ENCODE measurements at regions not wholly inside any gene's neighbourhood (a gene's known extent, or its start where the extent isn't known, plus 50 kb on each side); places are given as distances from the start of the nearest gene placed in this dataset.

DNA sequence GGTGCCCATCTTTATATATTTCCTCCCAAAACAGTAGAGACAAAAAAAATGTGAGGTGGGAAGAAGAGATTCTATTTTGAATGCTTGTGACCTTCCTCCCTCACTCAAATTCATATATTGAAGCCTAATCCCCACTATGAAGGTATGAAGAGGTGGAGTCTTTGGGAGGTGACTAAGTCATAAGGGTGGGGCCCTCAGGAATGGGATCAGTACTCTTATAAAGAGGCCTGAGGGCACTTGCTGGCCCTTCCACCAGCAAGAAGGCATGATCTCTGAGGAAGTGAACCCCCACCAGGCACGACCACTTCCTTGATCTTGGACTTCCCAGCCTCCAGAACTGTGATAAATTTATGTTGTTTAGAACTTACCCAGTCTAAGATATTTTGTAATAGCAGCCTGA lies 517.2 kb upstream of the CNTNAP2 start:
- DNase-seq (ENCODE audit: low read depth in 1 of 2, low spot score in 1 of 2), result no peak
- TF ChIP-seq, protein P1, sequence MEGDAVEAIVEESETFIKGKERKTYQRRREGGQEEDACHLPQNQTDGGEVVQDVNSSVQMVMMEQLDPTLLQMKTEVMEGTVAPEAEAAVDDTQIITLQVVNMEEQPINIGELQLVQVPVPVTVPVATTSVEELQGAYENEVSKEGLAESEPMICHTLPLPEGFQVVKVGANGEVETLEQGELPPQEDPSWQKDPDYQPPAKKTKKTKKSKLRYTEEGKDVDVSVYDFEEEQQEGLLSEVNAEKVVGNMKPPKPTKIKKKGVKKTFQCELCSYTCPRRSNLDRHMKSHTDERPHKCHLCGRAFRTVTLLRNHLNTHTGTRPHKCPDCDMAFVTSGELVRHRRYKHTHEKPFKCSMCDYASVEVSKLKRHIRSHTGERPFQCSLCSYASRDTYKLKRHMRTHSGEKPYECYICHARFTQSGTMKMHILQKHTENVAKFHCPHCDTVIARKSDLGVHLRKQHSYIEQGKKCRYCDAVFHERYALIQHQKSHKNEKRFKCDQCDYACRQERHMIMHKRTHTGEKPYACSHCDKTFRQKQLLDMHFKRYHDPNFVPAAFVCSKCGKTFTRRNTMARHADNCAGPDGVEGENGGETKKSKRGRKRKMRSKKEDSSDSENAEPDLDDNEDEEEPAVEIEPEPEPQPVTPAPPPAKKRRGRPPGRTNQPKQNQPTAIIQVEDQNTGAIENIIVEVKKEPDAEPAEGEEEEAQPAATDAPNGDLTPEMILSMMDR (IDR thresholded peaks at IDR 0.05; ENCODE audit: low read depth, low read length), result no peak
- H3K36me3 ChIP-seq, result no peaks in the 10 kb centered on the region
- no peaks in the 10 kb centered on the region for H3K9me3 ChIP-seq (ENCODE audit: low read depth)
- H3K4me1 ChIP-seq (ENCODE audit: low read depth), result no peaks in the 10 kb centered on the region
- H3K27ac ChIP-seq, result no peak overlapping the region
- H3K4me3 ChIP-seq, result no peak overlapping the region
- H3K27me3 ChIP-seq, result no peaks in the 10 kb centered on the region

DNA sequence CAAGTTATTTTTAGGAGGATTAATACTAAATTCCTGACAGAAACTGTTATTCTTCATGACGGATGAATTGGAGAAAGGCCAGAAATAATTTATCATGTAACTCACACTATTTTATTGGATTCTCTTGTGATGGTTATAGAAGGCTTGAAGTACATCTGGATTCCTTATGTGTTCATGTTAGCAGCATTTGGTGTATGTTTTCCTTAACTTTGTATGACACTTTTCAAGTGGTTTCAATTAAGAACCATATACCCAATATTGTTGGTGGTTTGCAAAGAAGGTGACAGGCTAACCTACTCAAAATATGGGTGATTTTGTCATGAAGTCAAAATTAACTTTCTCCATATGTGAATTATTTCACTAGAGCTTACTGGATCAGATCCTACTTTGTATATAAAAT lies 532.2 kb upstream of the CNTNAP2 start:
- no peak overlapping the region for H3K27ac ChIP-seq
- H3K36me3 ChIP-seq, result no peaks in the 10 kb centered on the region
- TF ChIP-seq, protein P1 (IDR thresholded peaks at IDR 0.05; ENCODE audit: low read depth, low read length), result no peak
- DNase-seq (ENCODE audit: low read depth in 1 of 2, low spot score in 1 of 2), result no peak
- peaks cover 3% of the 10 kb centered on the region for H3K9me3 ChIP-seq (ENCODE audit: low read depth)
- H3K4me3 ChIP-seq, result no peak overlapping the region
- no peaks in the 10 kb centered on the region for H3K27me3 ChIP-seq
- no peaks in the 10 kb centered on the region for H3K4me1 ChIP-seq (ENCODE audit: low read depth)

DNA sequence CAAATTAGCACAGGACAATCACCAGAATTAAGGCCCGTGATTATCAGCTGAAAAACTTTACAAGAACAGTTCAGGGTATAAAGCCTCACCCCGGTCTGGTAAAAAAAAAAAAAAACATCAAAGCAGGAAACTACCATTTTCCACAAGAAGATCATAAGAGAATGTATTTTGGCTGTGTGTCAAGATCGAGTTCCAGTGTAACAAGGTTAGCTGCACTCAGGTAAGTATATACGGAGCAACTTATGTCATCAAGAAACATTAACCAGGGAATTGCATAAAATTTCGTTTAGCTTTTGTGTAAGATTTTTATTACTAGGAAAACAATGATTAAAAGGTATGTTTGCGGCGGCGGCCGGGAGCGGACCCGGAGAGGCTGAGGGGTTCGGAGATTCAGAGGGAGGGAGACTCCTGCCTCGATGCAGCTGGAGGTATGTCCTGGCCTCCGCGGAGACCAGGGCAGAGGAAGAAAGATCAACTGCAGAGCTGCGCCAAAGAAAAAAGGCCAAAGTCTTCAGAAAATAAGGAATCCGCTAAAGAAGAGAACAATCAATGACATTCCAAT lies 533.8 kb upstream of the CNTNAP2 start:
- Histone ChIP-seq H3K27ac (no peak overlapping the region), H3K4me1 (ENCODE audit: low read depth) (no peaks in the 10 kb centered on the region), H3K27me3 (no peaks in the 10 kb centered on the region), H3K4me3 (no peak overlapping the region), H3K36me3 (no peaks in the 10 kb centered on the region), H3K9me3 (ENCODE audit: low read depth) (no peaks in the 10 kb centered on the region)
- DNase-seq (ENCODE audit: low read depth in 1 of 2, low spot score in 1 of 2), result no peak
- TF ChIP-seq, protein P1 (IDR thresholded peaks at IDR 0.05; ENCODE audit: low read depth, low read length), result no peak

DNA sequence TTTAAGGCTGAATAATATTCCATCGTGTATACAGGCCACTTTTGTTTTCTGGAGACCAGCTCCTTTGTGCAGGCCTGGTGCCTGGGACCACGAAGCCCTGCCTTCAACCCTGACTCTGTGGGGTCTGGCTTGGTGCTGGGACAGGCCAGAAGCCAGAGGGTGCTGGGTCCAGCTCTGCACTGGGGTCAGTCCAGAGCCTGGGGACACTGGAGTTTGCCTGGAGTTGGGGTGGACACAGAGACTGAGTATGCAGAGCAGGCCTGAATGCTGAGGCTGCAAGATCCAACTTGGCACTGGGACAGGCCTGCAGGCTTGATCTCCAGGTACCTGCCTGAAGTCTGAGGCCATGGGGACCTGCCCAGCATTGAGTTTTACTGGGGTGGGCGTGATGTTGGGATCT lies 558.8 kb upstream of the CNTNAP2 start:
- TF ChIP-seq, protein P1 (IDR thresholded peaks at IDR 0.05; ENCODE audit: low read depth, low read length), result no peak

DNA sequence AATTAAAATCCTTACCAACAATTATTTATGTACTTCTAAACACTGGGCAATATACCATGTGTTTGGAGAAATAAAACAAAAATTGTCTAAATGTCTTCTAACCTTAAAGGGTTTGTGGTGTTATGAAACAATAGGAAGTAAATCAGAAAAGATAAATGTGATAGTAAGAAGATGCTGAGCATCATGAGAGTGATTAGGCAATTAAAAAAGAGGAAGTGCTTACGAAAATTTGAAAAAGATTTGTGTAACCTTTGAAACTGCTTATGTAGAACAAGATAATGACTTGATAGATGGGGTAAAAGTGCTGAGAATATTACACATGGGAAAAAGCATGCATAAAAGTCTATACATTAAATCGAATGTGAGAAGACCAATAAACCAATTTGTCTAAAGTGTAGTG lies 573.4 kb upstream of the CNTNAP2 start:
- Histone ChIP-seq H3K4me3 (no peak overlapping the region), H3K27ac (no peak overlapping the region), H3K9me3 (ENCODE audit: low read depth) (no peaks in the 10 kb centered on the region), H3K4me1 (ENCODE audit: low read depth) (no peaks in the 10 kb centered on the region), H3K36me3 (no peaks in the 10 kb centered on the region), H3K27me3 (no peaks in the 10 kb centered on the region)
- TF ChIP-seq, protein P1 (IDR thresholded peaks at IDR 0.05; ENCODE audit: low read depth, low read length), result no peak
- no peak for DNase-seq (ENCODE audit: low read depth in 1 of 2, low spot score in 1 of 2)

More for the DNA sequence above, 558.8 kb upstream of the CNTNAP2 start:
- H3K27me3 ChIP-seq, result no peaks in the 10 kb centered on the region
- no peaks in the 10 kb centered on the region for H3K4me1 ChIP-seq (ENCODE audit: low read depth)
- H3K4me3 ChIP-seq, result no peak overlapping the region
- no peaks in the 10 kb centered on the region for H3K9me3 ChIP-seq (ENCODE audit: low read depth)
- H3K36me3 ChIP-seq, result no peaks in the 10 kb centered on the region
- DNase-seq (ENCODE audit: low read depth in 1 of 2, low spot score in 1 of 2), result no peak
- H3K27ac ChIP-seq, result no peak overlapping the region

DNA sequence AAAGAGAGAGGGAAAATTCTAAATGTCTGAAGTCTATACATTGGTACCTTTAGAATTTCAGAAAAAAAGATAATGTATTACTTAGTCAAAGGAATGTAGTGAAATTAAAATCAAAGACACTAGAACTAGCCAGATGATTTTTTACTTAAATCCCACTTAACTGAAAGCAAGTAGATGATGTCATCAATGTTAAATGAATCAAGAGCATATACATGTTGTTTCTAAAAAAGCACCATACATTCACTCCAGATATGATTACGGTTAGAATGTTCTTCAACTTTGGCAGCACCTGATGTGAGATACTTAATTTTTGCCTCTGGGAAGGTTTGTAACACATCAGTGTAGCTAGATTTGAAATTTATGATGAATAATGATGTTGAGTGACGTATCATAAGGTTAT lies 576.7 kb upstream of the CNTNAP2 start:
- TF ChIP-seq, protein P1 (IDR thresholded peaks at IDR 0.05; ENCODE audit: low read depth, low read length), result no peak
- DNase-seq (ENCODE audit: low read depth in 1 of 2, low spot score in 1 of 2), result no peak
- no peaks in the 10 kb centered on the region for H3K9me3 ChIP-seq (ENCODE audit: low read depth)

More for the DNA sequence above, 576.7 kb upstream of the CNTNAP2 start:
- Histone ChIP-seq H3K27me3 (no peaks in the 10 kb centered on the region), H3K4me1 (ENCODE audit: low read depth) (no peaks in the 10 kb centered on the region), H3K36me3 (no peaks in the 10 kb centered on the region), H3K4me3 (no peak overlapping the region), H3K27ac (no peak overlapping the region)
